ENCODE measurements at regions not wholly inside any gene's neighbourhood (a gene's known extent, or its start where the extent isn't known, plus 50 kb on each side); places are given as distances from the start of the nearest gene placed in this dataset.

- H3K27ac ChIP-seq (ENCODE audit: low read depth, low read length, poor library complexity, severe bottlenecking): no peak overlapping the region
- POLR2A ChIA-PET: interaction anchor here (0.6 kb wide), 1 partner anchor 94 kb away, joined by 3 read pairs; no protein-coding TSS in a partner anchor
- H3K4me2 ChIP-seq (ENCODE audit: low read length): no peak overlapping the region
- intact Hi-C loops (cut with micrococcal nuclease; ENCODE audit: unreplicated experiment): no loop called here
- no peak overlapping the region for H3K4me3 ChIP-seq (ENCODE audit: low read depth, low read length, poor library complexity, severe bottlenecking)
- H3K9me2 ChIP-seq (ENCODE audit: insufficient read depth, low read length): no peaks in the 10 kb centered on the region
- H3K9me3 ChIP-seq (ENCODE audit: low read length): no peaks in the 10 kb centered on the region
- H4K20me1 ChIP-seq (ENCODE audit: insufficient read depth, low read length): no peaks in the 10 kb centered on the region
- no peaks in the 10 kb centered on the region for H3K36me3 ChIP-seq (ENCODE audit: insufficient read depth, low read length)
- H3K79me2 ChIP-seq (ENCODE audit: insufficient read depth, low read depth, low read length): no peaks in the 10 kb centered on the region
- no peak overlapping the region for H2AFZ ChIP-seq (ENCODE audit: low read length)
- BruUV-seq (replicated peaks): no TSS peak
- CTCF ChIA-PET (ENCODE audit: unreplicated experiment): no interaction called here
- no peak for DNase-seq (ENCODE audit: low spot score)
- TF ChIP-seq EZH2phosphoT487 (IDR thresholded peaks at IDR 0.05; ENCODE audit: borderline replicate concordance, low read depth, low read length) (no peak), CTCF (conservative IDR thresholded peaks at IDR 0.05; ENCODE audit: low read length) (no peak)
- no peaks in the 10 kb centered on the region for H3K4me1 ChIP-seq (ENCODE audit: insufficient read depth, low read length, poor library complexity, severe bottlenecking)
These were observed 656.8 kb downstream of the SLITRK6 start for GRCh38 chr13:85142351-85142927.

GRCh38 chr13:85141401-85141800, 657.8 kb downstream of the SLITRK6 start:
- intact Hi-C loops (cut with micrococcal nuclease; ENCODE audit: unreplicated experiment): no loop called here
- H3K79me2 ChIP-seq (ENCODE audit: insufficient read depth, low read depth, low read length): no peaks in the 10 kb centered on the region
- no peaks in the 10 kb centered on the region for H3K9me2 ChIP-seq (ENCODE audit: insufficient read depth, low read length)
- H3K4me2 ChIP-seq (ENCODE audit: low read length): no peak overlapping the region
- H3K27ac ChIP-seq (ENCODE audit: low read depth, low read length, poor library complexity, severe bottlenecking): no peak overlapping the region
- no peak overlapping the region for H3K4me3 ChIP-seq (ENCODE audit: low read depth, low read length, poor library complexity, severe bottlenecking)
- H2AFZ ChIP-seq (ENCODE audit: low read length): no peak overlapping the region
- no peak for TF ChIP-seq EZH2phosphoT487 (IDR thresholded peaks at IDR 0.05; ENCODE audit: borderline replicate concordance, low read depth, low read length)
- TF ChIP-seq CTCF (conservative IDR thresholded peaks at IDR 0.05; ENCODE audit: low read length): no peak
- no peaks in the 10 kb centered on the region for H3K4me1 ChIP-seq (ENCODE audit: insufficient read depth, low read length, poor library complexity, severe bottlenecking)
- no peaks in the 10 kb centered on the region for H4K20me1 ChIP-seq (ENCODE audit: insufficient read depth, low read length)
- ChIA-PET CTCF (ENCODE audit: unreplicated experiment) (no interaction called here), POLR2A (interaction anchor here (0.9 kb wide), 1 partner anchor 25 kb away, joined by 3 read pairs; no protein-coding TSS in a partner anchor)
- no peaks in the 10 kb centered on the region for H3K36me3 ChIP-seq (ENCODE audit: insufficient read depth, low read length)
- H3K9me3 ChIP-seq (ENCODE audit: low read length): no peaks in the 10 kb centered on the region
- DNase-seq (ENCODE audit: low spot score): no peak
- BruUV-seq (replicated peaks): no TSS peak

GRCh38 chr13:85140192-85140591, 659.0 kb downstream of the SLITRK6 start:
- Histone ChIP-seq H3K9me2 (ENCODE audit: insufficient read depth, low read length) (no peaks in the 10 kb centered on the region), H4K20me1 (ENCODE audit: insufficient read depth, low read length) (no peaks in the 10 kb centered on the region), H3K79me2 (ENCODE audit: insufficient read depth, low read depth, low read length) (no peaks in the 10 kb centered on the region), H3K4me3 (ENCODE audit: low read depth, low read length, poor library complexity, severe bottlenecking) (no peak overlapping the region), H3K36me3 (ENCODE audit: insufficient read depth, low read length) (no peaks in the 10 kb centered on the region), H3K9me3 (ENCODE audit: low read length) (no peaks in the 10 kb centered on the region), H3K4me1 (ENCODE audit: insufficient read depth, low read length, poor library complexity, severe bottlenecking) (no peaks in the 10 kb centered on the region), H3K27ac (ENCODE audit: low read depth, low read length, poor library complexity, severe bottlenecking) (no peak overlapping the region), H3K4me2 (ENCODE audit: low read length) (no peak overlapping the region), H2AFZ (ENCODE audit: low read length) (no peak overlapping the region)
- CTCF ChIA-PET (ENCODE audit: unreplicated experiment): no interaction called here
- BruUV-seq (replicated peaks): no TSS peak
- POLR2A ChIA-PET: interaction anchor here (1.2 kb wide), 1 partner anchor 11 kb away, joined by 3 read pairs; no protein-coding TSS in a partner anchor
- intact Hi-C loops (cut with micrococcal nuclease; ENCODE audit: unreplicated experiment): no loop called here
- TF ChIP-seq EZH2phosphoT487 (IDR thresholded peaks at IDR 0.05; ENCODE audit: borderline replicate concordance, low read depth, low read length): no peak
- no peak for TF ChIP-seq CTCF (conservative IDR thresholded peaks at IDR 0.05; ENCODE audit: low read length)
- DNase-seq (ENCODE audit: low spot score): no peak
